A549 (cell line): ENCODE measurements at regions not wholly inside any gene's neighbourhood (a gene's known extent, or its start where the extent isn't known, plus 50 kb on each side); places are given as distances from the start of the nearest gene placed in this dataset.
"Not testable (repeated sequence)": the region's sequence is repeated elsewhere in the genome, so short reads cannot be mapped to it uniquely, and the experiment has no call there.

ENCODE experiments used
- CBX2 ChIP-seq: fragments of 200-600 bp; sonication (generic); IDR thresholded peaks from 2 replicates; pipeline ENCODE4 v1.6.1; 2016; ENCODE audit warnings: low read depth, mild to moderate bottlenecking, borderline replicate concordance
- CTCF ChIP-seq: fragments of >200 bp; sonication (Bioruptor Twin); formaldehyde crosslinking; IDR thresholded peaks from 3 replicates; pipeline ENCODE4 v1.5.1; 2016
- GATA3 ChIP-seq: IDR thresholded peaks from 2 replicates; pipeline ENCODE4 v1.6.1; 2012; ENCODE audit warnings: borderline replicate concordance
- MAFK ChIP-seq: fragments of 450-650 bp; IDR thresholded peaks from 2 replicates; pipeline ENCODE4 v1.6.1; 2014; ENCODE audit not compliant: partially characterized antibody
- NFE2L2 ChIP-seq: fragments of 150-350 bp; conservative IDR thresholded peaks from 2 replicates; pipeline ENCODE4 v1.6.1; 2014; ENCODE audit warnings: low read length
- PBX3 ChIP-seq: IDR thresholded peaks from 2 replicates; pipeline ENCODE4 v1.6.1; 2012
- POLR2A ChIP-seq: IDR thresholded peaks from 2 replicates; pipeline ENCODE4 v1.6.1; 2012; ENCODE audit warnings: mild to moderate bottlenecking, low read length
- RFX5 ChIP-seq: fragments of 450-650 bp; IDR thresholded peaks from 2 replicates; pipeline ENCODE4 v1.7.1; 2014; ENCODE audit warnings: antibody characterized with exemption, mild to moderate bottlenecking, moderate library complexity
- RNF2 ChIP-seq: fragments of 200-600 bp; sonication (generic); IDR thresholded peaks from 2 replicates; pipeline ENCODE4 v1.6.1; 2016; ENCODE audit warnings: low read depth, mild to moderate bottlenecking, antibody characterized with exemption, moderate library complexity, borderline replicate concordance
- SREBF2 ChIP-seq: fragments of 450-650 bp; IDR thresholded peaks from 2 replicates; pipeline ENCODE4 v1.6.1; 2014; ENCODE audit warnings: mild to moderate bottlenecking, moderate library complexity
- USF2 ChIP-seq: fragments of 450-650 bp; IDR thresholded peaks from 2 replicates; pipeline ENCODE4 v1.6.1; 2014; ENCODE audit warnings: antibody characterized with exemption
- TF ChIP-seq, protein P1 (sequence below): fragments of 250-450 bp; sonication (Bioruptor Pico); IDR thresholded peaks from 2 replicates; pipeline ENCODE4 v1.5.0; 2021; ENCODE audit warnings: mild to moderate bottlenecking, moderate library complexity, borderline replicate concordance

DNA sequence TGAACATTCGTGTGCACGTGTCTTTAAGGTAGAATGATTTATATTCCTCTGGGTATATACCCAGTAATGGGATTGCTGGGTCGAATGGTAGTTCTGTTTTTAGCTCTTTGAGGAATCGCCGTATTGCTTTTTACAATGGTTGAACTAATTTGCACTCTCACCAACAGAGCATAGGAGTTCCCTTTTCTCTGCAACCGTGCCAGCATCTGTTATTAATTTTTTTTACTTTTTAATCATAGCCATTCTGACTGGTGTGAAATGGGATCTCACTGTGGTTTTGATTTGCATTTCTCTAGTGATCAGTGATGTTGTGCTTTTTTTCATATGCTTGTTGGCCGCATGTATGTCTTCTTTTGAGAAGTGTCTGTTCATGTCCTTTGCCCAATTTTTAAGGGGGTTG is 185.0 kb downstream of the PSMG1 start:
- TF ChIP-seq SREBF2, PBX3, RNF2, CTCF, POLR2A, NFE2L2, MAFK, USF2, GATA3, RFX5, CBX2: not testable (repeated sequence)
- TF ChIP-seq, protein P1, sequence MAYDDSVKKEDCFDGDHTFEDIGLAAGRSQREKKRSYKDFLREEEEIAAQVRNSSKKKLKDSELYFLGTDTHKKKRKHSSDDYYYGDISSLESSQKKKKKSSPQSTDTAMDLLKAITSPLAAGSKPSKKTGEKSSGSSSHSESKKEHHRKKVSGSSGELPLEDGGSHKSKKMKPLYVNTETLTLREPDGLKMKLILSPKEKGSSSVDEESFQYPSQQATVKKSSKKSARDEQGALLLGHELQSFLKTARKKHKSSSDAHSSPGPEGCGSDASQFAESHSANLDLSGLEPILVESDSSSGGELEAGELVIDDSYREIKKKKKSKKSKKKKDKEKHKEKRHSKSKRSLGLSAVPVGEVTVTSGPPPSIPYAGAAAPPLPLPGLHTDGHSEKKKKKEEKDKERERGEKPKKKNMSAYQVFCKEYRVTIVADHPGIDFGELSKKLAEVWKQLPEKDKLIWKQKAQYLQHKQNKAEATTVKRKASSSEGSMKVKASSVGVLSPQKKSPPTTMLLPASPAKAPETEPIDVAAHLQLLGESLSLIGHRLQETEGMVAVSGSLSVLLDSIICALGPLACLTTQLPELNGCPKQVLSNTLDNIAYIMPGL (CRISPR knock-in tag): not testable (repeated sequence)
